ENCODE measurements at regions not wholly inside any gene's neighbourhood (a gene's known extent, or its start where the extent isn't known, plus 50 kb on each side); places are given as distances from the start of the nearest gene placed in this dataset.

DNA sequence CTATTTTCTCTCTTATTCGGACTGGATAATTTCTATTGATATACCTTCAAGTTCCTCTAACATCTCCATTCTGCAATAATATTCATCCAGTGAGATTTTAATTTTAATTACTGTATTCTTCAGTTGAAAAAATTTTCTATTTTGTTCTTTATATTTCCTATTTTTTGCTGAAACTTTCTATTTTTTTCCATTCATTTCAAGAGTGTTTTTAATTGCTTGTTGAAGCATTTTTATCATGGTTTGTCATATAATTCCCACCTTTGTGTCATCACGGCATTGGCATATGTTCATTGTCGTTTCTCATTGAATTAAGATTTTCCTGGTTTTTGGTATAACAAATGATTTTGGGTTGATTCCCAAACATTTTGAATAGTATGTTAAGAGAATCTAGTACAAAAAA, 214.9 kb upstream of the HDDC2 start:
- DNase-seq (ENCODE audit: low read depth in 1 of 2, low spot score in 2 of 2): no peak
- H3K4me1 ChIP-seq (replicated peaks): peaks cover 12% of the 10 kb centered on the region
- no peak overlapping the region for H3K27ac ChIP-seq
- H3K4me3 ChIP-seq: no peak overlapping the region
- no peaks in the 10 kb centered on the region; the same call in 1 of the 2 replicates for H3K27me3 ChIP-seq (replicated peaks)
- H3K36me3 ChIP-seq: no peaks in the 10 kb centered on the region
- no peaks in the 10 kb centered on the region for H3K9me3 ChIP-seq (replicated peaks)

DNA sequence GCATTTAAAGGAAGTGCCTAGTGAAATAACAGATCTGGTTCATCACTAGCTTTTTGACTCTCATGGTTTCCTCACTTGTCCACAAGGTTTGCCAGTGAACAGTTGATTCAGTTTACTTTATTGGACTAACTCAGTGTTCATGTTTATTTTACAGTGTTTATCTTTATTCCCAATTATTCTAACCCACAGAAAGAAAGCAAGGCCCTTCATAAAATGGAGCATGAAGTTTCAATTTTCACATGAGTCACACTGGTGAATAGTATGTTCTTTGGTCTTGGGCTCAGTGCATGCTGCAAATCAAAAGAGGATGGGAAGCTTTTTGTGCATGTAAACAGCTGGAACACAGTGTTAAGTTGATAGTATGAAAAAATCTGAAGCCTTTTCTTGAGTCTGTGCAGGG, 217.6 kb upstream of the HDDC2 start:
- Histone ChIP-seq H3K27ac (no peak overlapping the region), H3K27me3 (replicated peaks) (no peaks in the 10 kb centered on the region; the same call in 1 of the 2 replicates), H3K36me3 (no peaks in the 10 kb centered on the region), H3K4me1 (replicated peaks) (peaks cover 12% of the 10 kb centered on the region), H3K4me3 (no peak overlapping the region), H3K9me3 (replicated peaks) (no peaks in the 10 kb centered on the region)
- peak in 1 of 2 experiments; percentile 48 for DNase-seq (ENCODE audit: low read depth in 1 of 2, low spot score in 2 of 2)

DNA sequence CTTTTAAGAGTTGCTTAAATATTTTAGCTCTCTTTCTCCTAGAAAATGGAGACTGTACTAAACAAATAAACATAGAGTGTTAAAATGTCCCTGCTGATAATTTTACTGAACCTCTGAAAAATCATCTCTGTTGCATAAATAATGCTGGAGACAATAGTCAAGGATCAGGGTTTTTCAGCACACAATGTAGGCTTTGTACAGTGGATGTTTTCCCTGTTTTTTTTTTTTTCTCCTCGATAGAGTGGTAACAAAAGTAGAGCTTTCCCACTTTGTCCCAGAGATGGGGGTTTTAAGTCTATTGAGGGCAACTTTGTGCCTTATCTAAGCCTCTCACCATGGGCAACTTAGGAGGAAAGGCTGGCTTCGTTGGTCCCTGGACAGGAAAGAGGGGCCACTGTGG, 222.6 kb upstream of the HDDC2 start:
- Histone ChIP-seq H3K36me3 (no peaks in the 10 kb centered on the region), H3K4me1 (replicated peaks) (peaks cover 7% of the 10 kb centered on the region), H3K9me3 (replicated peaks) (no peaks in the 10 kb centered on the region), H3K4me3 (no peak overlapping the region), H3K27me3 (replicated peaks) (no peaks in the 10 kb centered on the region; the same call in 1 of the 2 replicates), H3K27ac (no peak overlapping the region)
- no peak for DNase-seq (ENCODE audit: low read depth in 1 of 2, low spot score in 2 of 2)

DNA sequence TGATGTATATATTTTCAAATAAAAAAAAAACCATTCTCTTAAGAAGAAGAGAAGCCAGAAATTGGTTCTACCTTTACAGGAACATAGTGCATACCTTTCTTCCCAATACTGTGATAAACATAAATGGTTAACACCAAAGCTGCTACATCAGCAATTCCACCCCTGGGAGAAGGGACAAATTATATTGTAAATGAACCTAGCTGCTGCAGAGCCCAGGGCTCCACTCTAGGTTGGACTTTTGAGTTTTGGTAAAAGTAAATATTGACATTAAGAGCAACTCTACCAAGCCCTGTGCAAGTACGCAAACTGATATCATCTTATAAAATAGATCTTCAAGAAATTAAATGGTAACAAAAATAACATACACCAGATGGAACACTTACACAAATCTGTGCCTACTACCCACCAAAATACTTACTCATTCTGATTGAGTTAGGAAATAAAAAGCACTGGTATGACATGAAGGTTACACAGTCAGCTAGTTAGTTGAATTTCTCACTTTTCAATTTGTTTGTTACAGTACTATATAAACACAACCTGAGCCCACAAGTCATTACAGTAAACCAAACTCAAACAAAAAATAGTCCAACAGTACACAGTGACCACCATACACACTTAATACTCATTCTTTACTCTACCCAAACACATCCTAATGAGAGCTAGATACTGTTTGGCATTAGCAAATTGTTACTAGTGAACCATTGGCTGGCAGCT, 223.3 kb upstream of the HEY2 start:
- Histone ChIP-seq H3K36me3 (no peaks in the 10 kb centered on the region), H3K9me3 (replicated peaks) (no peaks in the 10 kb centered on the region), H3K4me1 (replicated peaks) (no peaks in the 10 kb centered on the region), H3K4me3 (no peak overlapping the region), H3K27me3 (replicated peaks) (no peaks in the 10 kb centered on the region), H3K27ac (no peak overlapping the region)
- no peak for DNase-seq (ENCODE audit: low read depth in 1 of 2, low spot score in 2 of 2)

DNA sequence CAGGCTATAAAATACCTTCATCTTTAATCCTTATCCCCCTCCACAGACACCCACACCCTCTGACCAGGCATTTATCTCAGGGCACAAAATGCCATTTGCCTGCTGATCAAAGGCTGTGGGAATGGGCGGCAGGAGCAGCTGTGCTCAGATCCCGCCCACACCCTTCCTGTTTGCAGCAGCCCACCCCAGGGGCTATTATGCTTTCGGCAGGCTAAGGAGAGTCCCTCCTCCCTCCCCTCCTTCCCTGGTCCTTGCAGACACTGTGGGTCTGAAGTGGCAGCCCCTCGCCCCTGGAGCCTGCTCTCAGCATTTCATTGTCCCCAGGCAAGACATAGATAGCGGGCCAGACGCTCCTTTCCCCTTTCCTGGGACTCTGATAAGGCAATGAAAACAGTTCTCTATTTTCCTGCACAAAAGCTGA, 220.8 kb upstream of the HEY2 start:
- DNase-seq (ENCODE audit: low read depth in 1 of 2, low spot score in 2 of 2): no peak
- Histone ChIP-seq H3K4me3 (no peak overlapping the region), H3K27ac (no peak overlapping the region), H3K27me3 (replicated peaks) (peaks cover 4% of the 10 kb centered on the region; the same call in 1 of the 2 replicates), H3K36me3 (no peaks in the 10 kb centered on the region), H3K9me3 (replicated peaks) (no peaks in the 10 kb centered on the region), H3K4me1 (replicated peaks) (peaks cover 2% of the 10 kb centered on the region)

DNA sequence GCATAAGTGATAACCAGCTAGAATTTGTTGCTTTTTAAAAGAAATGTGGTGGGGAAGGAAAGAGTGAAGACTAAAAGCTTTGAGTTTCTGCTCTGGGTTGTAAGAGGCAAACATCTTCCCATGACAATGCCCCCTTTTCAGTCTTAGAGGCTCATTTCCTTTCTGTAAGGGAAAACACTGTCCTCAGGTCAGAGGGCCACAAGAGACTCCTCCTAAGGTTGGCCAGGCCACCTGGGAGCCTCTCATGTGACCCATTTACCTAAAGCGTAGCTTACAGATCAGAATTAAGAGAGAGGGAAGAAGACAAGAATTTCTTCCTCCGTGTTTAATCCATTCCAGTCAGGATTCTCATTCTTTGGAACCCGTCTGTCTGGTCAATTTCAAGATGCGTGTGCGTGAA, 220.4 kb upstream of the HEY2 start:
- peaks cover 4% of the 10 kb centered on the region; the same call in 1 of the 2 replicates for H3K27me3 ChIP-seq (replicated peaks)
- H3K27ac ChIP-seq: no peak overlapping the region
- H3K4me1 ChIP-seq (replicated peaks): peaks cover 5% of the 10 kb centered on the region
- H3K36me3 ChIP-seq: no peaks in the 10 kb centered on the region
- DNase-seq (ENCODE audit: low read depth in 1 of 2, low spot score in 2 of 2): no peak
- H3K4me3 ChIP-seq: no peak overlapping the region
- no peaks in the 10 kb centered on the region for H3K9me3 ChIP-seq (replicated peaks)

DNA sequence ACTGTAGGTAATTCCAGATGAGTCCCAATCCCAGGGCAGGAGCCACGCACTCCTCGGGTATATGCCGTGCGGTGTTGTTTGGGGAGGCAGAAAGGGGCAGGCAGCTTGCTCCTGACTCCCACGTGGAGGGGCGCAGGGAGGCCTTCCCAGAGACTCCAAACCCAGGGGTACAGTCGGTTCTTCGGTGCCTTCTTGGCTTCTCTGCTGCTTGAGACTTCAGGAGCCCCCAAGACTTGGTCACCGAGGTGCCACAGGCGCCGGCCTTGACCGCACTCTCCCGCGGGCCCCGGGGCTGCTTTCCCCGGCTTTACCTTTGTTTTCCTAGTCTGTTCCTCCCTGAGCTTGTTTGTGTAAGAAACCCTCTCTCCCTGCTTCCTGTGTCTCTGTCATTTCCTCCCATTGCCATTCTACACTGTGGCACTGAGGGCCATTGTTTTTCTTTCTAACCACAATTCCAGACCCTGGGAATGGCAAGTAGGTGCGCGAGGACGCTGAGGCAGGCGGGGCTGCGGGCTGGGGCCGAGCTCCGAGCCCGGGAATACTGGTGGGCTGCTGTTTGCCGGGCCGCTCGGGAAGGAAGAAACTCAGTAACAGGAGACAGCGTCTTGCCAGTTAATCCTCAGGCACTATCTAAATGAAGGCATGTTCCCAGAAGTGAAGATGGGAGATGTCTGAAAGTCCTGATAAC, 215.6 kb upstream of the HEY2 start:
- H3K4me3 ChIP-seq: no peak overlapping the region
- DNase-seq (ENCODE audit: low read depth in 1 of 2, low spot score in 2 of 2): peak; percentile 41 to 48
- H3K27me3 ChIP-seq (replicated peaks): peaks cover 4% of the 10 kb centered on the region; the same call in 1 of the 2 replicates
- H3K9me3 ChIP-seq (replicated peaks): no peaks in the 10 kb centered on the region
- peaks cover 9% of the 10 kb centered on the region for H3K4me1 ChIP-seq (replicated peaks)
- no peaks in the 10 kb centered on the region for H3K36me3 ChIP-seq
- no peak overlapping the region for H3K27ac ChIP-seq

DNA sequence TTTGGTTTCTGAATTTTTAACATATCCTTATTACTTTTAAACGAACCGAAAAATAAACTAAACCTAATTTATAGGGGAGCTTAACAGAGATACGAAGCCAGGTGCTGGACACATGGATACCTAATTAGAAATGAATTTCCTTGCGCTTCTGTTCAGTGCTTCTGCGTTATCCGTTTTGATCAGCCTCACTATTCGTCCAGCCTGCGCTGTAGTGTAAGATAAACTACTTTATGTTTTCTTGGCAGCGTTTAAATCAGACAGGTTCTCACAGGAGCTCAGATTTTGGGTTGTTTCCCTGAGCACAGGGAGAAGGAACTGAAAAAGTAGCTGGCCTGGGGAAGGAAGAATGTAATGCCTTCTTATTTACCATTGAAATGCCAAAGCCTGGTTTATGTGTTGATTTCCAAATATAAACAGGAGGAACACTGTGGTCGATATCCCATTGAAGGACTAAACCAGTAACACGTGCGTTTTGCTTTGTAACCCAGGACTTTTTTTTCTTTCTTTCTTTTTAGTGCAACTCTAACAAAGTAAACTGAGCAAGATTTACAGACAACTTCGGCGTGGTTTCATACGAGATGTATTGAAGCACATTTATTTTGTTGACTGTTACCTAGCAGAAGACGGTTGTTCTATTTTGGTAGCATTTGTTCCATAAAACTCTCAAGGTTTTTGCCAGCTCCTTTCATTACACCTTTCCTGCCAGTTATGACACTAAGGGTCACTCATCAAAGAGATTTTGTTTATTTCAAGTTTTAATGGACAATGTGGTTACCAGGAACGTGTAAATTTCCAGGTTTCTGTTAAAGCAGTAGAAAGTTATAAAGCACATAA, 214.8 kb upstream of the HEY2 start:
- peaks cover 4% of the 10 kb centered on the region; the same call in 1 of the 2 replicates for H3K27me3 ChIP-seq (replicated peaks)
- H3K9me3 ChIP-seq (replicated peaks): no peaks in the 10 kb centered on the region
- no peak overlapping the region for H3K27ac ChIP-seq
- no peaks in the 10 kb centered on the region for H3K36me3 ChIP-seq
- no peak for DNase-seq (ENCODE audit: low read depth in 1 of 2, low spot score in 2 of 2)
- H3K4me3 ChIP-seq: no peak overlapping the region
- peaks cover 9% of the 10 kb centered on the region for H3K4me1 ChIP-seq (replicated peaks)

DNA sequence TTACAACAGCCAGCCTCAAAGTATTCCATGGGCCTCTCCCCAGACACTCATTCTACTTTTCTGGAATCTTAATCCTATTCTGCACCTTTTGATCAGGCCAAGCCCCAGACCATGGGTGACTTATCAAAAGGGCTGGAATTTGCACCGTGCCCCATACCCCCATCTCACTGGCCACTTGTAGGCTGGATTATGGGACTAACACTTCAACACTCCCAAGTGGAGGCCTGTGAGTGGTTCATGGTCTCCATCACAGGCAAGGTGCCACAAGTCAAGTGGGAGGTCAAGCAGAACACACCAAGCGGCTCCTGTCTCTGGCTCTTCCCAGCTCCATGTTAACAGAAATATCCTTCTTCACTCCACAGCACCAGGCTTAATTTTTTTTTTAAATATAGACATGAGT, 212.3 kb upstream of the HEY2 start:
- no peaks in the 10 kb centered on the region for H3K36me3 ChIP-seq
- H3K9me3 ChIP-seq (replicated peaks): no peaks in the 10 kb centered on the region
- H3K4me1 ChIP-seq (replicated peaks): peaks cover 9% of the 10 kb centered on the region
- no peak overlapping the region for H3K27ac ChIP-seq
- no peak overlapping the region for H3K4me3 ChIP-seq
- DNase-seq (ENCODE audit: low read depth in 1 of 2, low spot score in 2 of 2): no peak
- H3K27me3 ChIP-seq (replicated peaks): no peaks in the 10 kb centered on the region

DNA sequence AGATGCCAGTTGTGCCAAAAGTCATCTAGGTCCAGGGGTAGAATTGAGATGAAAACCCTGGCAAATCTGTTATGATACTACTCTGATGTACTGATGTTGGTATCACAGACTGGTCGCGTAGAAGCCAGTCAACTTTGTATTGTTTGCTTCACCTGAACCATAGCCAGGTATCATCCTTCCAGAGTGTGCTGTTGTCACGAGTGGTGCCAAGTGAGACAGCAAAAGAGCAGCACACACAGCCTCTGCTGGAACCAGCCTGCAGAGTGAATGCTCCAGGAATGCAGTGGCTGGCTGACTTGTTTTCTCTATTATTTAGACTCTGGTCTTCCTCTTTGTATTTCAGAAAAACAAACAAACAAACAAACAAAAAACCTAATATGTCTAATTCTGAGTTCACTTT, 209.5 kb upstream of the HEY2 start:
- no peak overlapping the region for H3K4me3 ChIP-seq
- no peaks in the 10 kb centered on the region for H3K27me3 ChIP-seq (replicated peaks)
- H3K27ac ChIP-seq: no peak overlapping the region
- no peaks in the 10 kb centered on the region for H3K9me3 ChIP-seq (replicated peaks)
- no peaks in the 10 kb centered on the region for H3K36me3 ChIP-seq
- no peak for DNase-seq (ENCODE audit: low read depth in 1 of 2, low spot score in 2 of 2)
- H3K4me1 ChIP-seq (replicated peaks): no peaks in the 10 kb centered on the region; the same call in 1 of the 2 replicates

DNA sequence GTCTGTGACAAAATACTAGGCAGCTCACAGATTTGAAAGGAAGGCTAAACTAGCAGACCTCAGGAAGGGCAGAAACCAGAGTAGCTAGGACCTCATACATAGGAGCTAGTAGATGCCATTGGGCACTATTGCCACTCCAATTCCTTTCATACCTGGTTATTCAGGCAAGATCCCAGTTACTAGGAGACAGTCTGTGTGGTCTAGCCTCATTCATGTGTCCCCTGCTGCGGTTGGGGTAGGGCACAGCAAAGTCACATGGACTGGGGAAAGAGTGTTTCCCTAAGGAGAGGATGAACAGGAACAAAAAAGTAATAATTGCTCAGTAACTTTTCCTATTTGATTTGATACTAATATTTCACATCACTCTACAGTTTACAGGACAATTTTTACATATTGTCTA, 204.6 kb upstream of the HEY2 start:
- no peak overlapping the region for H3K27ac ChIP-seq
- no peak for DNase-seq (ENCODE audit: low read depth in 1 of 2, low spot score in 2 of 2)
- H3K4me3 ChIP-seq: no peak overlapping the region
- H3K36me3 ChIP-seq: no peaks in the 10 kb centered on the region
- no peaks in the 10 kb centered on the region for H3K4me1 ChIP-seq (replicated peaks)
- no peaks in the 10 kb centered on the region for H3K9me3 ChIP-seq (replicated peaks)
- no peaks in the 10 kb centered on the region for H3K27me3 ChIP-seq (replicated peaks)

DNA sequence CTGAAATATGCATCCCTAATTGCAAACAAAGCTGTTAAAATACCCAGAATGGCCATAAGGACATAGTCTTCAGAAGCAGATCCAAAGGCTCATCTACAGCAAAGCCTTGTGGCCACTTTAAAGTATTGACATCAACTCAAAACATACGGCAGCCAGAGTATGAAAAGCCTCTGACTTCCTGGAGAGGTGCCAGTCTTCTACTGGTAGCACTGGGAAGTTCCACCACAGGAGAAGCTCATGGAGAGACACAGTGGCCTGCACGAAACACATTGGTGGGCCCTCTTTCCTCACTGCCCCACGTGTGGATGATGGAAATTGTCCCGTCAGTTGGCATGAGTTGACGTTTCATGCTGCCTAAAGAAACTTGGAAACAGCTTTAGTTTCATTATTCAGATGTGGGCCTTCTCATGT, 202.6 kb upstream of the HEY2 start:
- H3K27ac ChIP-seq: no peak overlapping the region
- no peaks in the 10 kb centered on the region for H3K4me1 ChIP-seq (replicated peaks)
- peak in 1 of 2 experiments; percentile 11 for DNase-seq (ENCODE audit: low read depth in 1 of 2, low spot score in 2 of 2)
- no peaks in the 10 kb centered on the region for H3K36me3 ChIP-seq
- no peaks in the 10 kb centered on the region for H3K27me3 ChIP-seq (replicated peaks)
- no peak overlapping the region for H3K4me3 ChIP-seq
- no peaks in the 10 kb centered on the region for H3K9me3 ChIP-seq (replicated peaks)

DNA sequence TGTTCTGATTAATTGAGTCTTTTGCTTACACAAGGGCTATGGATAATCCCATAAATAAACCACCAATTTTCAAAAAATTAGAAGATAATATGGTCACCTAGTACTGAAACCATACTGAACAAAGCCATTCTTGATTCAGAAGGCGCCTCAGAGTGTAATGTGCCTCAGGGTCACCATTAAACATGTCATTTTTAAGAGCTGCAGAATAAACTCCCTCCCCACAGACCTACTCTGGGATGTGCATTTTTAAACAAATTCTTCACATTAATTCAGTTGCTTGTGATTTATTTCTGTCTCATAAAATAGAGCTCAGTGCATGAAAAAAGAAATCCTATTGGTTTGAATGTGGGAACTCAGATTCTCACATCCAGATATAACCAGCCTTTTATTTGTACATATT, 202.1 kb upstream of the HEY2 start:
- Histone ChIP-seq H3K4me1 (replicated peaks) (no peaks in the 10 kb centered on the region), H3K27ac (no peak overlapping the region), H3K4me3 (no peak overlapping the region), H3K27me3 (replicated peaks) (no peaks in the 10 kb centered on the region), H3K36me3 (no peaks in the 10 kb centered on the region), H3K9me3 (replicated peaks) (no peaks in the 10 kb centered on the region)
- no peak for DNase-seq (ENCODE audit: low read depth in 1 of 2, low spot score in 2 of 2)

Data from SJSA1 (cell line).